Karpas-422 (cell line): ENCODE measurements at regions not wholly inside any gene's neighbourhood (a gene's known extent, or its start where the extent isn't known, plus 50 kb on each side); places are given as distances from the start of the nearest gene placed in this dataset.

Experiments used
- DNase-seq: peaks from one replicate; pipeline ENCODE4 v3.0.0-alpha.2; 2015
- H2AFZ ChIP-seq: fragments of 200-600 bp; sonication (generic); 2 replicates; pipeline ENCODE4 v1.6.1; 2014; ENCODE audit warnings: antibody characterized with exemption, low read length, mixed read lengths
- H3K27ac ChIP-seq: fragments of 200-600 bp; sonication (generic); 2 replicates; pipeline ENCODE4 v1.5.1; 2014; ENCODE audit warnings: mild to moderate bottlenecking, low read length, moderate library complexity
- H3K27me3 ChIP-seq: fragments of 200-600 bp; sonication (generic); 2 replicates; pipeline ENCODE4 v1.6.1; 2014; ENCODE audit warnings: low read length, mixed read lengths
- H3K36me3 ChIP-seq: fragments of 200-600 bp; sonication (generic); 2 replicates; pipeline ENCODE4 v1.6.1; 2014; ENCODE audit warnings: low read length, mixed read lengths; ENCODE audit not compliant: insufficient read depth
- H3K4me1 ChIP-seq: fragments of 200-600 bp; sonication (generic); 2 replicates; pipeline ENCODE4 v1.6.1; 2014; ENCODE audit warnings: mild to moderate bottlenecking, low read length, mixed read lengths
- H3K4me2 ChIP-seq: fragments of 200-600 bp; sonication (generic); 2 replicates; pipeline ENCODE4 v1.6.1; 2014; ENCODE audit warnings: low read length, low read depth, mild to moderate bottlenecking; ENCODE audit not compliant: poor library complexity, severe bottlenecking
- H3K4me3 ChIP-seq: fragments of 200-600 bp; sonication (generic); 2 replicates; pipeline ENCODE4 v1.5.1; 2014; ENCODE audit warnings: mild to moderate bottlenecking, antibody characterized with exemption, low read length, mixed read lengths
- H3K79me2 ChIP-seq: fragments of 200-600 bp; sonication (generic); 2 replicates; pipeline ENCODE4 v1.6.1; 2014; ENCODE audit warnings: mild to moderate bottlenecking, low read length, mixed read lengths
- H3K9ac ChIP-seq: fragments of 200-600 bp; sonication (generic); 2 replicates; pipeline ENCODE4 v1.6.0; 2014; ENCODE audit warnings: low read length
- H3K9me2 ChIP-seq: fragments of 200-600 bp; sonication (generic), shearing (Covaris generic); replicated peaks from 2 replicates; pipeline ENCODE4 v1.6.0; 2014; ENCODE audit warnings: mild to moderate bottlenecking, low read length, moderate library complexity; ENCODE audit not compliant: insufficient read depth
- H3K9me3 ChIP-seq: fragments of 300-700, 200-600 bp; sonication (generic); 2 replicates; pipeline ENCODE4 v1.6.1; 2014; ENCODE audit warnings: low read length, mixed read lengths
- H4K20me1 ChIP-seq: fragments of 200-600 bp; sonication (generic); 2 replicates; pipeline ENCODE4 v1.6.1; 2014; ENCODE audit warnings: mild to moderate bottlenecking, antibody characterized with exemption, low read length, low read depth; ENCODE audit not compliant: insufficient read depth

GRCh38 chr11:11777897-11778296 lies 63.9 kb upstream of the USP47 start:
- H3K9me2 ChIP-seq: no peaks in the 10 kb centered on the region
- H3K27me3 ChIP-seq: no peaks in the 10 kb centered on the region
- no peak overlapping the region for H2AFZ ChIP-seq
- no peaks in the 10 kb centered on the region for H3K36me3 ChIP-seq
- H3K27ac ChIP-seq: no peak overlapping the region
- no peaks in the 10 kb centered on the region for H4K20me1 ChIP-seq
- no peaks in the 10 kb centered on the region for H3K9me3 ChIP-seq
- H3K4me2 ChIP-seq: no peak overlapping the region
- no peak for DNase-seq
- H3K4me1 ChIP-seq: no peaks in the 10 kb centered on the region
- no peaks in the 10 kb centered on the region for H3K79me2 ChIP-seq
- no peak overlapping the region for H3K9ac ChIP-seq
- no peak overlapping the region for H3K4me3 ChIP-seq

GRCh38 chr11:11776714-11777113 lies 65.1 kb upstream of the USP47 start:
- Histone ChIP-seq H3K79me2 (no peaks in the 10 kb centered on the region), H3K9me3 (no peaks in the 10 kb centered on the region), H3K4me2 (no peak overlapping the region), H3K9me2 (no peaks in the 10 kb centered on the region), H2AFZ (no peak overlapping the region), H3K27ac (no peak overlapping the region), H3K4me1 (no peaks in the 10 kb centered on the region), H3K36me3 (no peaks in the 10 kb centered on the region), H3K27me3 (no peaks in the 10 kb centered on the region), H3K4me3 (no peak overlapping the region), H4K20me1 (no peaks in the 10 kb centered on the region), H3K9ac (no peak overlapping the region)
- DNase-seq: no peak

DNA sequence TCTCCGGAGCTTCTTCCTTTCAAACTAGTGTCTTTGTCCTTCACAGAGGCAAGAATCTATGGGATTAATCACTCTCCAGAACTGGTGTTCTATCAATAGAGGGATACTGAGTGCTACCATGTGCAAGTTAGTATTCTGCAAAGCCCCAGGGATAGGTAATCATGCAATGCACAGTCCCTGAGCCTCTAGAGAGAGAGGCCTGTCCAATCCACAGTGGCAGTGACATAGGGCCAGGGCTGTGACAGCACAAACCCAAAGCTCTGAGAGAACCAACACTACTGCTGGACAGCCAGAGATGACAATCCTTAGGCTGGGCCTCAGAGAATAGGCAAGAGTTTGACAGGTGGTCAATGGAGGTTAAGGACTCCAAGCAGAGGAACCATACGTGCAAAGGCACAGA lies 66.8 kb upstream of the USP47 start:
- H3K9me2 ChIP-seq: no peaks in the 10 kb centered on the region
- no peak overlapping the region for H3K27ac ChIP-seq
- H3K9me3 ChIP-seq: no peaks in the 10 kb centered on the region
- H4K20me1 ChIP-seq: no peaks in the 10 kb centered on the region
- no peaks in the 10 kb centered on the region for H3K36me3 ChIP-seq
- no peak for DNase-seq
- no peaks in the 10 kb centered on the region for H3K4me1 ChIP-seq
- no peak overlapping the region for H3K4me2 ChIP-seq
- H3K9ac ChIP-seq: no peak overlapping the region
- H3K79me2 ChIP-seq: no peaks in the 10 kb centered on the region
- H2AFZ ChIP-seq: no peak overlapping the region
- H3K27me3 ChIP-seq: no peaks in the 10 kb centered on the region
- no peak overlapping the region for H3K4me3 ChIP-seq

DNA sequence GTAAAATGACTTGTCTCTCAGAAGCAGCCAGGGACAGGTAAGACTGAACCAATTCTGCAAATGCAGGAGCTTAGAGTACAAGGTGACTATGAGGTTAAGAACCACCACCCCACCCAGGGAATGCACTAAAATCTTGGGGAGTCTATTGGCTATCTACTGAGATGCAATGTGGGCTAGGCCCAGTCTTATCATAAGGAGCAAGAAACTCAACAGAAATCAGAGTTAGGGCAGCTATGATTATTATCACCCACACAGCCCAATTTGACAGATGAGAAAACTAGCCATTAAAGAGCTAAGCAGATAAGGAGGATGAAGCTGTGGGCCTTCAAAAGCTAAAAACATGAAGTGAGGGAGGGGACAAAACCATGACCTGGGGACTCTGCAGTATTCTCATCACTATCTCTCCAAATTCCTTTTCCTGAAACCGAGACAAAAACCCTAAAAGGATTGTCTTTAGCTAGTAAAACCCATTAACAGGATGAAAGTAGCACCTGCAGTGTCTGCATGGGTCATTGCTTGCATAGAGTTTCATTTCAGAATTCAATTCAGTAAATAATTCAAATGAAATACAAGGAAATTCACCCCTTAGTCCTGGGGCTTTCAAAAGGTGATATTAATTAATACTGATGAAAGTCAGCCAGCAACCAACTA lies 68.8 kb upstream of the USP47 start:
- Histone ChIP-seq H4K20me1 (no peaks in the 10 kb centered on the region), H3K9ac (no peak overlapping the region), H3K27me3 (no peaks in the 10 kb centered on the region), H3K79me2 (no peaks in the 10 kb centered on the region), H3K4me3 (no peak overlapping the region), H3K36me3 (no peaks in the 10 kb centered on the region), H3K9me3 (no peaks in the 10 kb centered on the region), H3K27ac (no peak overlapping the region), H3K4me1 (no peaks in the 10 kb centered on the region), H3K9me2 (no peaks in the 10 kb centered on the region), H2AFZ (no peak overlapping the region), H3K4me2 (no peak overlapping the region)
- no peak for DNase-seq

DNA sequence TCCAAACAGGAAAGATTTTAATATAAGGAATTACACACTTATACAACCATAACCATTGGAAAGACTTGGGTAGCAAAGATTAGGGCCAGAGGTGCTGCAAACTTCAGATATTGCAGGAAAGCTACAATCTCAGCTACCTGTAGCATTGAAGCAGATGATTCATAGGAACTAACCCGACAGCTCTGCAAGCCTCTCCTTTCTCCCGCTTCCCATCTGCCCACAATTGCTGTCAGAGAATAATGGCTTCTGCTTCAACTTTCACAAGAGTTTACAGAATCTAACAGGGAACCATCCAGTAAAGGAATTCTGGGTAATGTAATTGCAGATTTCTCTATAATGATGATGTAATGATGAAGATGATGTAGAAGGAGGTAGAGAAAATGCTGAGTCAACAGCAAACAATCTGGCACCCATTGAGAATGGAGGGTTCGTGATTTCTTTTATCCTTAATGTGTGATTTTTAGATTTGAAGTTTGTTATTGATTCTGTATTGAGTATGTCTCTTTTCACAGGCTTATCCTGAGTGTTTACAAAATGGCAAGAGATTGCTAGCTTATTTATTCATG lies 70.8 kb upstream of the USP47 start:
- H3K9ac ChIP-seq: no peak overlapping the region
- H3K9me3 ChIP-seq: no peaks in the 10 kb centered on the region
- H4K20me1 ChIP-seq: no peaks in the 10 kb centered on the region
- H3K79me2 ChIP-seq: no peaks in the 10 kb centered on the region
- H3K4me3 ChIP-seq: no peak overlapping the region
- H3K27me3 ChIP-seq: no peaks in the 10 kb centered on the region
- H3K4me2 ChIP-seq: no peak overlapping the region
- no peaks in the 10 kb centered on the region for H3K4me1 ChIP-seq
- no peaks in the 10 kb centered on the region for H3K36me3 ChIP-seq
- no peak overlapping the region for H3K27ac ChIP-seq
- DNase-seq: no peak
- no peaks in the 10 kb centered on the region for H3K9me2 ChIP-seq
- H2AFZ ChIP-seq: no peak overlapping the region

GRCh38 chr11:11770296-11770695 lies 71.5 kb upstream of the USP47 start:
- Histone ChIP-seq H3K9me3 (no peaks in the 10 kb centered on the region), H4K20me1 (no peaks in the 10 kb centered on the region), H3K4me1 (no peaks in the 10 kb centered on the region), H3K9ac (no peak overlapping the region), H3K27ac (no peak overlapping the region), H3K4me2 (no peak overlapping the region), H3K79me2 (no peaks in the 10 kb centered on the region), H3K4me3 (no peak overlapping the region), H3K36me3 (no peaks in the 10 kb centered on the region), H2AFZ (no peak overlapping the region), H3K9me2 (no peaks in the 10 kb centered on the region), H3K27me3 (no peaks in the 10 kb centered on the region)
- no peak for DNase-seq

DNA sequence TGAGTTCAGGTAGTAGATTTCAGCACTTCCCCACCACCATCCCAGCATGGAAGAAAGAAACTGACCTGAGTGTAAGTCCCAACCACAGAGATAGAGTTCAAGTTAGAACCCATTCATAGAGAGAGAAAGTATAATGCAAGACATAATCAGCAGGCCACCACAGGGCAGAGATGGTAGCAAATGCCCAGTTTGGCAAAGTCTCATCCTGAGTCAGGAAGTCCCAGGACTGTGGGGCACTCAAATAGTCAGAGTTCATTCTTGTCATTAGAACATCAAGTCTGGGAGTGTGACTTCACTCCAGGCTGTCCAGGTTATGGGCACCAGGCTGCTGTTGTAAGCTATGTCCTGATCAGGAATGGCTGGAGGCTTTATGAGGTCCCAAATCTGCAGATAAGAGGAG lies 72.0 kb upstream of the USP47 start:
- Histone ChIP-seq H3K79me2 (no peaks in the 10 kb centered on the region), H3K4me1 (no peaks in the 10 kb centered on the region), H3K36me3 (no peaks in the 10 kb centered on the region), H4K20me1 (no peaks in the 10 kb centered on the region), H3K9ac (no peak overlapping the region), H3K9me3 (no peaks in the 10 kb centered on the region), H3K9me2 (no peaks in the 10 kb centered on the region), H3K27ac (no peak overlapping the region), H3K27me3 (no peaks in the 10 kb centered on the region), H3K4me2 (no peak overlapping the region), H3K4me3 (no peak overlapping the region), H2AFZ (no peak overlapping the region)
- DNase-seq: no peak

DNA sequence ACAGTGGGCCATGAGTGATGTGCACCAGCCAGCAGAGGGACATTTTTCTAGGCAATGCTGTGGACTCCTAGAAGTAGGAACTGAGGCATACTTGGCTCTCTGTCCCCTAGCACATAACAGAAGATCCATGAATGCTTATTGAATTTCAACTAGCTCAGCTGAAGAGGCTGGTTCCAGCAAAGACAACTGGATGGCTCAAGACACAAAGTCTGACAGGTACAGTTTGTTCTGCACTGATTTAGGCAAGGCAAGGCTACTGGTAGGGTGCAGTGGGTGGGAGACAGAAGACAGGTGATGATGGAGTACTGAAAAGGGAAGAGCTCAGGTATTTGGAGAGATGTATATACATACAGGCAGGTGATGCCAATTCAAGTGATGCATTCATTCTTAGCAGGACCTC lies 72.4 kb upstream of the USP47 start:
- no peaks in the 10 kb centered on the region for H3K9me3 ChIP-seq
- no peak overlapping the region for H2AFZ ChIP-seq
- H3K79me2 ChIP-seq: no peaks in the 10 kb centered on the region
- H3K27ac ChIP-seq: no peak overlapping the region
- no peaks in the 10 kb centered on the region for H4K20me1 ChIP-seq
- no peaks in the 10 kb centered on the region for H3K9me2 ChIP-seq
- no peak overlapping the region for H3K4me2 ChIP-seq
- no peaks in the 10 kb centered on the region for H3K36me3 ChIP-seq
- H3K9ac ChIP-seq: no peak overlapping the region
- H3K4me1 ChIP-seq: peaks cover 3% of the 10 kb centered on the region; the same call in 1 of the 2 replicates
- no peak overlapping the region for H3K4me3 ChIP-seq
- no peak for DNase-seq
- H3K27me3 ChIP-seq: no peaks in the 10 kb centered on the region
